HepG2 (cell line): ENCODE measurements at regions not wholly inside any gene's neighbourhood (a gene's known extent, or its start where the extent isn't known, plus 50 kb on each side); places are given as distances from the start of the nearest gene placed in this dataset.

Experiments used
- ATAC-seq: fragments of 200-7000 bp; cut with Tn5 transposase; 3 replicates; pipeline ENCODE4 v1.9.1; 2020; ENCODE audit warnings: mild to moderate bottlenecking, moderate library complexity
- BruUV-seq: library from RNA; stranded (reverse); fragments of 400-500 nt; replicated peaks from 2 replicates; lab custom pipeline; 2021; lab: Mats Ljungman, UMichigan
- CTCF ChIA-PET: fragments of 300-600 bp; formaldehyde crosslinking; extraction: SDS; loops from one replicate; lab custom pipeline; 2021; ENCODE audit warnings: low total read pairs, inconsistent platforms, low intra/inter-chr PET ratio; lab: Yijun Ruan, JAX
- POLR2A ChIA-PET: fragments of 350-600 bp; sonication (Branson Sonifier 250); formaldehyde crosslinking; loops from one replicate; lab custom pipeline; 2020; ENCODE audit warnings: antibody characterized with exemption, inconsistent platforms; lab: Yijun Ruan, JAX
- DNase-seq: peaks from one replicate; pipeline ENCODE4 v3.0.0-alpha.2; 2015; ENCODE audit warnings: low spot score
- FAIRE-seq: peaks from 3 replicates; lab custom pipeline; 2011; peaks lifted over from hg19 to GRCh38; lab: Jason Lieb, UNC
- H2AFZ ChIP-seq: one replicate; pipeline ENCODE4 v1.6.1; 2011; ENCODE audit warnings: low read length, inconsistent platforms
- H3K27ac ChIP-seq: fragments of 300-600 bp; 3 replicates; pipeline ENCODE4 v1.8.0; 2011; ENCODE audit warnings: mixed run types, mild to moderate bottlenecking, mixed read lengths, low read length, inconsistent platforms; ENCODE audit not compliant: insufficient read depth; ENCODE audit errors: extremely low read length
- H3K27me3 ChIP-seq, 2 experiments: fragments of 200-600 bp in 1 of 2; 2 replicates in 1 of 2; 3 replicates in 1 of 2; pipeline versions ENCODE4 v1.6.0 to v1.8.0; 2011; ENCODE audit warnings: low read length in 2 of 2, mild to moderate bottlenecking in 2 of 2, moderate library complexity in 2 of 2, inconsistent platforms in 1 of 2; ENCODE audit not compliant: insufficient read depth in 2 of 2, control insufficient read depth in 1 of 2
- H3K36me3 ChIP-seq, 2 experiments: fragments of 200-600 bp in 1 of 2; replicated peaks in 1 of 2; 2 replicates in 1 of 2; 3 replicates in 1 of 2; pipeline versions ENCODE4 v1.5.1 to v1.8.0; 2011; ENCODE audit warnings: low read length in 2 of 2, inconsistent platforms in 1 of 2; ENCODE audit not compliant: insufficient read depth in 2 of 2, control insufficient read depth in 1 of 2
- H3K4me1 ChIP-seq: 2 replicates; pipeline ENCODE4 v1.5.1; 2012; ENCODE audit warnings: low read length, inconsistent platforms; ENCODE audit not compliant: insufficient read depth
- H3K4me2 ChIP-seq: 2 replicates; pipeline ENCODE4 v1.6.0; 2011; ENCODE audit warnings: low read depth, low read length, inconsistent platforms
- H3K4me3 ChIP-seq, 3 experiments: fragments of 200-600 bp in 1 of 3; sonication (generic), shearing (Covaris generic) in 1 of 3; replicated peaks in 1 of 3; 2 replicates each; pipeline ENCODE4 v1.5.1; 2011 to 2016; ENCODE audit warnings: low read length in 3 of 3, inconsistent platforms in 2 of 3, low read depth in 2 of 3, mild to moderate bottlenecking in 2 of 3, control low read depth in 1 of 3, mixed read lengths in 1 of 3; ENCODE audit not compliant: insufficient read depth in 1 of 3
- H3K79me2 ChIP-seq: one replicate; pipeline ENCODE4 v1.6.1; 2011; ENCODE audit warnings: low read length, inconsistent platforms; ENCODE audit not compliant: insufficient read depth
- H3K9ac ChIP-seq: 2 replicates; pipeline ENCODE4 v1.6.0; 2011; ENCODE audit warnings: mild to moderate bottlenecking, low read depth, low read length, inconsistent platforms; ENCODE audit not compliant: insufficient read depth
- H3K9me3 ChIP-seq: 2 replicates; pipeline ENCODE4 v1.5.1; 2012; ENCODE audit warnings: mild to moderate bottlenecking, low read length
- H4K20me1 ChIP-seq: 2 replicates; pipeline ENCODE4 v1.6.0; 2011; ENCODE audit warnings: inconsistent platforms, mild to moderate bottlenecking, low read length, moderate library complexity; ENCODE audit not compliant: insufficient read depth
- CCDC6 ChIP-seq: sonication (generic); formaldehyde crosslinking; IDR thresholded peaks from 2 replicates; pipeline ENCODE4 v1.8.1; 2022; ENCODE audit warnings: mild to moderate bottlenecking, missing genetic modification reagents, moderate library complexity
- GATAD1 ChIP-seq: IDR thresholded peaks from 2 replicates; pipeline ENCODE4 v1.6.1; 2016; ENCODE audit warnings: missing genetic modification reagents, missing compliant biosample characterization
- MXD4 ChIP-seq: IDR thresholded peaks from 2 replicates; pipeline ENCODE4 v1.6.1; 2016; ENCODE audit warnings: mild to moderate bottlenecking, missing biosample characterization, missing genetic modification reagents
- RBM39 ChIP-seq: fragments of 200-400 bp; formaldehyde crosslinking; IDR thresholded peaks from one replicate; pipeline ENCODE4 v1.6.1; 2018; ENCODE audit warnings: antibody characterized with exemption, mild to moderate bottlenecking, low read depth, low read length; ENCODE audit not compliant: poor library complexity, severe bottlenecking
- SUZ12 ChIP-seq: fragments of 150-350 bp; IDR thresholded peaks from 2 replicates; pipeline ENCODE4 v1.6.1; 2014; ENCODE audit warnings: low read depth, low read length
- ZFYVE20 ChIP-seq: sonication (generic); formaldehyde crosslinking; IDR thresholded peaks from 2 replicates; pipeline ENCODE4 v1.8.0; 2023; ENCODE audit warnings: low read depth, mild to moderate bottlenecking, moderate library complexity, missing genetic modification reagents, borderline replicate concordance
- ZMYM4 ChIP-seq: sonication (generic); formaldehyde crosslinking; IDR thresholded peaks from 2 replicates; pipeline ENCODE4 v1.8.1; 2023; ENCODE audit warnings: mild to moderate bottlenecking, missing genetic modification reagents
- ZNF44 ChIP-seq: sonication (generic); formaldehyde crosslinking; IDR thresholded peaks from 2 replicates; pipeline ENCODE4 v1.5.1; 2020; ENCODE audit warnings: mild to moderate bottlenecking, missing genetic modification reagents
- ZNF781 ChIP-seq: sonication (generic); formaldehyde crosslinking; IDR thresholded peaks from 2 replicates; pipeline ENCODE4 v1.5.1; 2020; ENCODE audit warnings: borderline replicate concordance, mild to moderate bottlenecking, missing genetic modification reagents; ENCODE audit errors: not compliant biosample characterization
- WGBS: methylation state at CpG from one replicate; pipeline ENCODE4 v1.1.6; 2017; ENCODE audit warnings: low lambda C conversion rate; 5-methylcytosine and 5-hydroxymethylcytosine counted together
- in situ Hi-C: cut with HindIII; loops from 2 replicates; pipeline ENCODE4 v1.10.0; 2017; ENCODE audit warnings: low pct_unique_long_range_greater_than_20kb; ENCODE audit not compliant: extremely low pct_ligation_motif_present
- intact Hi-C: fragments of 100-400 bp; cut with micrococcal nuclease; formaldehyde crosslinking; loops from one replicate; pipeline ENCODE4 v1.10.0; 2022; ENCODE audit not compliant: unreplicated experiment
- TF ChIP-seq, protein P1 (sequence below): sonication (generic); formaldehyde crosslinking; IDR thresholded peaks from 2 replicates; pipeline ENCODE4 v1.5.1; 2020; ENCODE audit warnings: mild to moderate bottlenecking, moderate library complexity, missing genetic modification reagents
- TF ChIP-seq, protein P2 (sequence below): IDR thresholded peaks from 2 replicates; pipeline ENCODE4 v1.6.1; 2016; ENCODE audit warnings: missing genetic modification reagents, missing compliant biosample characterization
- TF ChIP-seq, protein P3 (sequence below): sonication (generic); formaldehyde crosslinking; IDR thresholded peaks from 2 replicates; pipeline ENCODE4 v1.4.0; 2020; ENCODE audit warnings: missing genetic modification reagents
- TF ChIP-seq, protein P4 (sequence below): IDR thresholded peaks from 2 replicates; pipeline ENCODE4 v1.6.1; 2016; ENCODE audit warnings: mild to moderate bottlenecking
- TF ChIP-seq, protein P5 (sequence below): sonication (generic); formaldehyde crosslinking; IDR thresholded peaks from 2 replicates; pipeline ENCODE4 v1.5.0; 2020; ENCODE audit warnings: mild to moderate bottlenecking, missing genetic modification reagents

DNA sequence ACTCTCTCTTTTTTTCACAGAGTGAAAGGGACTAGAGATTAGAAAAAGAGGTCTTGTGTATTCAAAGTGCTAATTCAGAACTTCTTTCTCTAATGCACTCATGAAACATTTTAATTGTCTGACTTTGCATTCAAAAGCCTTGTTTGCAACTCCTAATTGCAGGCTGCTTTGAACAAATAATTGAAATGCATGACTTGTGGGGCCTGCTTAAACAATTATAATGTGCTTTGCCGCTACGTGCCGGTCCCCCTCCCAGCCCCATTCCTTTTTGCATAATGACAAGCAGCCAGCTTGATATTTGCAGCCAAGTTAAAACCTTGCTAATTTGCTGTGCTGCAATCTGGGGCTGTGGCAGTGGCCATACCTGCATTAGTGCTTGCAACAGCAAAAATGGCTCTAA, 114.5 kb downstream of the FOXB1 start (continued):
- TF ChIP-seq GATAD1 (CRISPR knock-in tag) (no peak), CCDC6 (CRISPR knock-in tag) (no peak)
- TF ChIP-seq, protein P1, sequence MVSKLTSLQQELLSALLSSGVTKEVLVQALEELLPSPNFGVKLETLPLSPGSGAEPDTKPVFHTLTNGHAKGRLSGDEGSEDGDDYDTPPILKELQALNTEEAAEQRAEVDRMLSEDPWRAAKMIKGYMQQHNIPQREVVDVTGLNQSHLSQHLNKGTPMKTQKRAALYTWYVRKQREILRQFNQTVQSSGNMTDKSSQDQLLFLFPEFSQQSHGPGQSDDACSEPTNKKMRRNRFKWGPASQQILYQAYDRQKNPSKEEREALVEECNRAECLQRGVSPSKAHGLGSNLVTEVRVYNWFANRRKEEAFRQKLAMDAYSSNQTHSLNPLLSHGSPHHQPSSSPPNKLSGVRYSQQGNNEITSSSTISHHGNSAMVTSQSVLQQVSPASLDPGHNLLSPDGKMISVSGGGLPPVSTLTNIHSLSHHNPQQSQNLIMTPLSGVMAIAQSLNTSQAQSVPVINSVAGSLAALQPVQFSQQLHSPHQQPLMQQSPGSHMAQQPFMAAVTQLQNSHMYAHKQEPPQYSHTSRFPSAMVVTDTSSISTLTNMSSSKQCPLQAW (CRISPR knock-in tag) = no peak
- TF ChIP-seq, protein P2, sequence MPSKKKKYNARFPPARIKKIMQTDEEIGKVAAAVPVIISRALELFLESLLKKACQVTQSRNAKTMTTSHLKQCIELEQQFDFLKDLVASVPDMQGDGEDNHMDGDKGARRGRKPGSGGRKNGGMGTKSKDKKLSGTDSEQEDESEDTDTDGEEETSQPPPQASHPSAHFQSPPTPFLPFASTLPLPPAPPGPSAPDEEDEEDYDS = no peak

DNA sequence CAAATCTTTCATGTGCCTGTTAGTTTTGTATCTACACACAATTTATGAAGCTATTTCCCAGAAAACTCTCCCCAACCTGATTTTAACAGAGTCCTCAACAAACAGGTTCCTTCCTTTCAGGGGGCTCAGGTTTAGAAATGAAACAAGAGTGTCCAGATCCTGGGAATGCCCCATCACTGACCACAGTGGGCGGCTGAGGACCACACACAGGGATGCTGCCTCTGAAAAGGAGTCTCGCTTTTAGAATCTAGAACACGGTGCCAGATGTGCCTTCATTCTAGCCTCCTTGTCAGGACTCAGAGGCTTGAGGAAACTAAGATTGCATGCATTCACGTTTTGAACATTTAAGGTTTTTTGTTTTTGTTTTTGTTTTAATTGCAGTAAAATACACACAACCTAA, 115.0 kb downstream of the FOXB1 start:
- Histone ChIP-seq H3K4me2 (no peak overlapping the region), H4K20me1 (no peaks in the 10 kb centered on the region), H3K79me2 (no peaks in the 10 kb centered on the region), H3K27me3 (no peaks in the 10 kb centered on the region), H3K4me3 (no peak overlapping the region), H3K9me3 (no peaks in the 10 kb centered on the region), H2AFZ (no peak overlapping the region), H3K9ac (no peak overlapping the region), H3K36me3 (no peaks in the 10 kb centered on the region), H3K4me1 (no peaks in the 10 kb centered on the region), H3K27ac (no peak overlapping the region)
- CTCF ChIA-PET = no interaction called here
- FAIRE-seq (no peak), ATAC-seq (no peak), DNase-seq (no peak)
- intact Hi-C loops = no loop called here
- POLR2A ChIA-PET = no interaction called here
- in situ Hi-C loops = no loop called here
- no TSS peak for BruUV-seq
- 20% methylated on average over 4 of the region's 4 CpGs for WGBS
- TF ChIP-seq ZNF44 = no peak
- no peak for TF ChIP-seq ZFYVE20 (CRISPR knock-in tag)
- no peak for TF ChIP-seq SUZ12
- TF ChIP-seq, protein P3, sequence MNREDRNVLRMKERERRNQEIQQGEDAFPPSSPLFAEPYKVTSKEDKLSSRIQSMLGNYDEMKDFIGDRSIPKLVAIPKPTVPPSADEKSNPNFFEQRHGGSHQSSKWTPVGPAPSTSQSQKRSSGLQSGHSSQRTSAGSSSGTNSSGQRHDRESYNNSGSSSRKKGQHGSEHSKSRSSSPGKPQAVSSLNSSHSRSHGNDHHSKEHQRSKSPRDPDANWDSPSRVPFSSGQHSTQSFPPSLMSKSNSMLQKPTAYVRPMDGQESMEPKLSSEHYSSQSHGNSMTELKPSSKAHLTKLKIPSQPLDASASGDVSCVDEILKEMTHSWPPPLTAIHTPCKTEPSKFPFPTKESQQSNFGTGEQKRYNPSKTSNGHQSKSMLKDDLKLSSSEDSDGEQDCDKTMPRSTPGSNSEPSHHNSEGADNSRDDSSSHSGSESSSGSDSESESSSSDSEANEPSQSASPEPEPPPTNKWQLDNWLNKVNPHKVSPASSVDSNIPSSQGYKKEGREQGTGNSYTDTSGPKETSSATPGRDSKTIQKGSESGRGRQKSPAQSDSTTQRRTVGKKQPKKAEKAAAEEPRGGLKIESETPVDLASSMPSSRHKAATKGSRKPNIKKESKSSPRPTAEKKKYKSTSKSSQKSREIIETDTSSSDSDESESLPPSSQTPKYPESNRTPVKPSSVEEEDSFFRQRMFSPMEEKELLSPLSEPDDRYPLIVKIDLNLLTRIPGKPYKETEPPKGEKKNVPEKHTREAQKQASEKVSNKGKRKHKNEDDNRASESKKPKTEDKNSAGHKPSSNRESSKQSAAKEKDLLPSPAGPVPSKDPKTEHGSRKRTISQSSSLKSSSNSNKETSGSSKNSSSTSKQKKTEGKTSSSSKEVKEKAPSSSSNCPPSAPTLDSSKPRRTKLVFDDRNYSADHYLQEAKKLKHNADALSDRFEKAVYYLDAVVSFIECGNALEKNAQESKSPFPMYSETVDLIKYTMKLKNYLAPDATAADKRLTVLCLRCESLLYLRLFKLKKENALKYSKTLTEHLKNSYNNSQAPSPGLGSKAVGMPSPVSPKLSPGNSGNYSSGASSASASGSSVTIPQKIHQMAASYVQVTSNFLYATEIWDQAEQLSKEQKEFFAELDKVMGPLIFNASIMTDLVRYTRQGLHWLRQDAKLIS = no peak
- TF ChIP-seq, protein P4, sequence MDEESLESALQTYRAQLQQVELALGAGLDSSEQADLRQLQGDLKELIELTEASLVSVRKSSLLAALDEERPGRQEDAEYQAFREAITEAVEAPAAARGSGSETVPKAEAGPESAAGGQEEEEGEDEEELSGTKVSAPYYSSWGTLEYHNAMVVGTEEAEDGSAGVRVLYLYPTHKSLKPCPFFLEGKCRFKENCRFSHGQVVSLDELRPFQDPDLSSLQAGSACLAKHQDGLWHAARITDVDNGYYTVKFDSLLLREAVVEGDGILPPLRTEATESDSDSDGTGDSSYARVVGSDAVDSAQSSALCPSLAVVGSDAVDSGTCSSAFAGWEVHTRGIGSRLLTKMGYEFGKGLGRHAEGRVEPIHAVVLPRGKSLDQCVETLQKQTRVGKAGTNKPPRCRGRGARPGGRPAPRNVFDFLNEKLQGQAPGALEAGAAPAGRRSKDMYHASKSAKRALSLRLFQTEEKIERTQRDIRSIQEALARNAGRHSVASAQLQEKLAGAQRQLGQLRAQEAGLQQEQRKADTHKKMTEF (CRISPR knock-in tag) = no peak
- no peak for TF ChIP-seq ZNF781 (CRISPR knock-in tag)
- TF ChIP-seq, protein P5, sequence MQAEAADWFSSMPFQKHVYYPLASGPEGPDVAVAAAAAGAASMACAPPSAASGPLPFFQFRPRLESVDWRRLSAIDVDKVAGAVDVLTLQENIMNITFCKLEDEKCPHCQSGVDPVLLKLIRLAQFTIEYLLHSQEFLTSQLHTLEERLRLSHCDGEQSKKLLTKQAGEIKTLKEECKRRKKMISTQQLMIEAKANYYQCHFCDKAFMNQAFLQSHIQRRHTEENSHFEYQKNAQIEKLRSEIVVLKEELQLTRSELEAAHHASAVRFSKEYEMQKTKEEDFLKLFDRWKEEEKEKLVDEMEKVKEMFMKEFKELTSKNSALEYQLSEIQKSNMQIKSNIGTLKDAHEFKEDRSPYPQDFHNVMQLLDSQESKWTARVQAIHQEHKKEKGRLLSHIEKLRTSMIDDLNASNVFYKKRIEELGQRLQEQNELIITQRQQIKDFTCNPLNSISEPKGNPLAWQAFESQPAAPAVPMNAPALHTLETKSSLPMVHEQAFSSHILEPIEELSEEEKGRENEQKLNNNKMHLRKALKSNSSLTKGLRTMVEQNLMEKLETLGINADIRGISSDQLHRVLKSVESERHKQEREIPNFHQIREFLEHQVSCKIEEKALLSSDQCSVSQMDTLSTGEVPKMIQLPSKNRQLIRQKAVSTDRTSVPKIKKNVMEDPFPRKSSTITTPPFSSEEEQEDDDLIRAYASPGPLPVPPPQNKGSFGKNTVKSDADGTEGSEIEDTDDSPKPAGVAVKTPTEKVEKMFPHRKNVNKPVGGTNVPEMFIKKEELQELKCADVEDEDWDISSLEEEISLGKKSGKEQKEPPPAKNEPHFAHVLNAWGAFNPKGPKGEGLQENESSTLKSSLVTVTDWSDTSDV (CRISPR knock-in tag) = no peak
- TF ChIP-seq ZMYM4 (CRISPR knock-in tag) = no peak
- no peak for TF ChIP-seq RBM39
- no peak for TF ChIP-seq MXD4 (CRISPR knock-in tag)
